ENCODE measurements at regions not wholly inside any gene's neighbourhood (a gene's known extent, or its start where the extent isn't known, plus 50 kb on each side); places are given as distances from the start of the nearest gene placed in this dataset.

- TF ChIP-seq POLR2A (IDR thresholded peaks at IDR 0.05) (no peak), POLR2AphosphoS5 (IDR thresholded peaks at IDR 0.05) (no peak)
Observed at GRCh38 chr1:245059806-245060424, 94.9 kb upstream of the KIF26B start.

Measured in prostate gland (tissue), 1 donor.